HG02870 (cell line): ENCODE measurements at regions not wholly inside any gene's neighbourhood (a gene's known extent, or its start where the extent isn't known, plus 50 kb on each side); places are given as distances from the start of the nearest gene placed in this dataset.
"Not testable (repeated sequence)": the region's sequence is repeated elsewhere in the genome, so short reads cannot be mapped to it uniquely, and the experiment has no call there.

ENCODE experiments used
- ATAC-seq: cut with Tn5 transposase; IDR thresholded peaks from one replicate; pipeline ENCODE4 v1.9.1; 2021; ENCODE audit warnings: mild to moderate bottlenecking, moderate library complexity; ENCODE audit not compliant: unreplicated experiment

DNA sequence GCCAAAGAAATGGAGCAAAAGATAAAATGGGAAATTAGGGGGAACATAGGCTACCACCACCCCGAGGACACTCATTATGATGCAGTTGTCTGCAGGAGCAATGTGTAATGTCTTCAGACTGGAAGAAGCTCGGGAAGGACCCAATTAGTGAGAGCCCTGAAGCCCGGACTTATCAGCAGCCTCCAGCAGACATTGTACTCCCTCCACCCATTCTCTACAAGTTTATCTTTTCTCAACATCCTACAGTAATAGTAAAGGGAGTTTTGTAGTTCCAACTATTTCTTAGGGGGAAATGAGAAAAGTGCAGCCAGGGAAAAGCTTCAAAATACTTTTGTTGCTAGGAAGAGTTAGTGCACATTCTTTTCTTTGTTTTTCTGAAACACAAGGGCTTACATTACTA lies 657.3 kb upstream of the COBL start:
- no peak for ATAC-seq

DNA sequence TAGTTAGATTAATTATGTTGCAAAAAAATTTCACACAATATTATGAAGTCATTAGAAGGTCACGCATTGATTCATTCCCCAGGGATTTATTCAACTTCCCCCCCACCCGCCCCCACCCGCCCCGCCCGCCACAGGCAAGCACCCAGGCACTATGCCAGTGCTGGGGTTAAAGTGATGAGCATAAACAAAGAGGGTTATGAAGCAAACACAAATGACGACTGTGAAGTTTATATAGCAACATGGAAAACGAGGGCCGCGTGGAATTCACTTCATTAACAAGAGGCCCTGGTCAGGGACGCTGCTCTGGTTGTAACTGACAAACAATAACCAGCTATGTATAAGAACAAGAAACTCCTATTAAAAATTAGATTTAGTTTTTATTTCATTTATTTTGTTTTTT lies 656.5 kb upstream of the COBL start:
- ATAC-seq: no peak

DNA sequence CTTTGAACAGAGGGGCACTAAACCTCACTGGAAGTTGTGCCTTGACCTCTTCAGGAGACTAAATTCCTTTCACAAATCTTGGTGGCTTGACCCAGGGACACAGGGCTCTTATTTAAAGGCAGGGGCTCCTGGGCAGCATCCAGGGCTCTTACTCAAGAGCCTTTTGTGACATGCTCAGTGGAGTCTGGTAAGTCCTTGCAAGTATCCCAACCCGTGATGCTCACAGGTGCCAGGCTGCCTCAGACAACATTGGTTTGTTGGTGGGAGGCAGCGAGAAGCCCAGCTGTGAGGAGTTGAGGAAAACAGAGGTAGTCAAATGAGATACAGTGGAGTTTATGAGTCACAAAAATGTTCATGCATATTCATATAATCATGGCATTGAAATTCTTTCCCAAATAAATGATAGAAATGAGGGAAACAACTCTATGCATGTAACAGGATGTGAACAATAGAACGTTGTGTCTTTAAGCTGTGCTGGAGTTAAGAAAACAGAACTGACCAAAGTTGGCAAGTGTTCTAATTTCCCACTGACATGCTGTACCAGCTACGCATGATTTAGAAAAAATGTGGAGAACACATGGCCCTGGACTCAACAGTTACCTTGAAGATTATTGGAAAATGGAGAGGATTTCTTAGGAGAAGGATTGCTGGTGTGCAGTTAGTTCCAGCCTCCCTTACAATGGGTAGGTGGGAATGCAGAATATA lies 654.5 kb upstream of the COBL start:
- ATAC-seq: no peak

DNA sequence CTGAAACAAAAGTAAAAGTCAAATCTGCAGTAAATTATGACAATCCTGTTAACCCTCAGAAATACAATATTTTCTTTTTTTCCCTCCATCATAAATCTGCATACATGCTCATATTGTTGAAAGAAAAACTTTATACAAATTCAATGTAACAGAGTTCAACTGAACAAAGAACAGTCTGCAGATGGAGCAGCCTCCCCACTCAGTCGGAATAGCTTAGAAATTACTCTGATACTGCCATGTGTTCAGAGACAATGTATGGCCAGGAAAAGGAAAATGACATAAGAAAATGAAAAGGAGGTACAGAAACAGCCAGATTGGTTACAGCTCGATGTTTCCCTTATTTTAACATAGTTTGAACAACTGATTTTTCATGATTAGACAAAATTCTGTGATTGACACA lies 651.9 kb upstream of the COBL start:
- no peak for ATAC-seq

DNA sequence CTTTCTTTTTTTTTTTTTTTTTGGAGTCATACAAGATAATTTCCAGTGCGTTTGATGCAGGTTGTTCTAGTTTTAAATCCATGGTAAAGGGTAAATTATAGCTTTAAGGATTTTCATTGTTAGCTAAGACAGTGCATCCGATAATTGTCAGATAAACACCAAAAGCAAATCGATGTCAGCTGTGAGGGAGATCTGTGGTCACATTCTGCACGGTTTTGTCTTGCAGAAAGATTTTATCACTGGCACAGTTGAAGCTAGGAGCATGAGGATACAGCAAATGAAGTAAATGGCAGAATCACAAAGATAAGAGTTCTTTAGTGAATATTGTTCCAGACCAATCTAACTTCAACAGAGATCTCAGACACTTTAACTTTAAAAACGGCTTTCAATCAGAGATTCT lies 648.8 kb upstream of the COBL start:
- ATAC-seq: no peak

DNA sequence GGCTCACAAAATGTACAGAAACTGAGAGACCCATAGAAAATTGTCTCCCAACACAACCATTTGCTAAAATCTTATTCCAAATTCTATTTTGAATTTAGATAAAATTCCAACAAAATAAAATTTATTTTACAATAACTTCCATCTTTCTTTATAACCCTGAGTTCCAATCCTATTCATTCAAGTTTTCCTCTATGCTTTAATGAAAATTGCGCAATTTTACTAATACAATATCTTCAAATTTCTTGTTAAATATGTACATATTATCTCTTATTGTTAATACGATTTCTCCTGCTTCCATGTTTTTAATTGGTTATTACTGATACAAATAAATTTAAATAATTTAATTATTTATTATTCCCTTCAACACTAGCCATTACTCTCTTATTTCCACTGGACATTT lies 645.2 kb upstream of the COBL start:
- no peak for ATAC-seq

DNA sequence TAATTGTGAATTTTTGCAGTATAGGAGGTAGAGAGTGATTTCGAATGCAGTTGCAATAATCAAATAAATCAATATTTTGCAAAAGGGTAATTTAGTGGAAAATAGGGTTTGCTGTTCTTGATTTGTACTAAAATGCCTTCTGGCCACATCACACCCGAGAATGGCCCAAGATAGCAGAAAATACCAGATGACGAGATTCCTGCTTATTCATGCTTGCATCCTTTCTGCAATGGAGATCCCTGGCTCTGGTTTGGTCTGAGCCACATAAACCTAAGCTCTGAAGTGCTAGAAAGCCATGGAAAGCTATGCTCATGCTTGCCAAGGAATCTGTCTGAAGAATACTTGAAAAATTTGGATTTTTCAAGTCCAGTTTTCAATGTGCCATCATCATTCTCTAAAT lies 634.2 kb upstream of the COBL start:
- no peak for ATAC-seq

DNA sequence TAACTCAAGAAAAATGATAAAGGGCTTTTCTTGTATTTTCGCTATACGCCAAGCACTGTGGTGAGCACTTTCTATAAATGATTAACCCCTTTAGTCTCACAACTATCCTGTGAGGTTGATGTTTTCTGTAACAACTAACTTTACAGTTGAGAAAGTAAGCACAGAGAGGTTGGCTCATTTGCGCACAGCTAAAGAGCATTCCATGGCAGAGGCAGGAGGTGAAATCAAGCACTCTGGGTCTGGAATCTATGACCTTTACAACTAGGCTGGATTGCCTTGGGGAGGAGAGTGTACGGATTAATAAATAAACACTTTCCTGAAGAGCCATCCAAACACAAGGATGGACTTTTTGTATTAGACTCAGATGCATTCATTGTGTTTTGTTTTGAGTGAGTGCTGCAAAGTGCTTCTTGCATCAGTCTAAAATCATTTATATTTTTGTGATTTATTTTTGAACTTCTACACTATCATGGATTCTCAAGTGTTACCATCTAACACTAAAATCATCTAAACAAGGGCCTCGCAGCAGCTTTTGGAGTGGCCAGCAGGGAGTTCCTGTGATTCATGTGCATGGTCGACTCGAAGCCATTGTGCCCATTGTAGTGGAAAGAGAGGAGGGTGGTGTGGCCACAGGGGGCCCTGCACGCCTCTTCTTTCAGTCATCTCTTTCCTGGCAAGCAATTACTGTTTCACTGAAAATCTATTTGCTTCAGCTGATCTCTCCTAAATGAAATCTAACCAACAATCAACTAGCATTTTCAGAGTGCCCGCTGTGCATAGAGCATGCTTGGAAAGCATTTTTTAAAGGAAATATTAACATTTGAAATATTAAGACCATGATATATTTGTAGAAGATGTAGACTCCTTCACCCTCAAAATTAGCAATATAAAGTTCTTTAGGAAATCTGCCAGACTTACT lies 633.4 kb upstream of the COBL start:
- ATAC-seq: no peak

DNA sequence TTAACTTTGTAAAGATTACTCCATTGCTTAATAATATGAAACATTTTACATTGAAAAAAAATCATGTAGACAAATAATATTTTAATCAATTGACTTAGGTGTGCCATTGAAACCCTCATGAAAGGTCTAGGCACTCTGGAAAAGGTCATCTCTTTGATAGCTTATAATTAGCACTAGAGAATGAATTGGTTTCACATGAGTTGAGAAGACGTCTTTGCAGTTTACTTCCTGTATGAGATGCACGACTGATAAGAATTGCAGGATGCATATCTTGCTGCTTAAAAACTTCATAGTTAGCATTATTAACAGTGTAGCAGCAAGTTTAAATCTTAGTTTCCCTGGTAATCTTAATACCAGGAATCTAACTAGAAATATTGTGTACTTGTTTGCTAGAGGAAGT lies 614.2 kb upstream of the COBL start:
- ATAC-seq: no peak

DNA sequence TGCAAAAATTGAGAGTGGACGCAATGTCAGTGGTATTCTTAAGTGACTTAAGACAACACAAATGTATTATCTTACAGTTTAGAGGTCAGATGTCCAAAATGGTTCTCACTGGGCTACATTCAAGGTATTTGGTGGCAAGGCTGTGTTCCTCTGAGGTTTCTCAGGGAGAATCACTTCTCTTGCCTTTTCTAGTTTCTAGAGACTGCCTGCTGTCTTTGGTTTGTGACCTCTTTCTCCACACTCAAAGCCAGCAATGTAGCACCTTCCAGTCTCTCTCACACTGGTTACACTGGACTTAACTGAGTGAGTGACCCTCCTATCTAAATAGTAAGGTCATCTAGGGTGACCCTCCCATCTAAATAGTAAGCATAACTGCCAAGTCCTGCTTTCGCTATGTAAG lies 613.2 kb upstream of the COBL start:
- no peak for ATAC-seq

DNA sequence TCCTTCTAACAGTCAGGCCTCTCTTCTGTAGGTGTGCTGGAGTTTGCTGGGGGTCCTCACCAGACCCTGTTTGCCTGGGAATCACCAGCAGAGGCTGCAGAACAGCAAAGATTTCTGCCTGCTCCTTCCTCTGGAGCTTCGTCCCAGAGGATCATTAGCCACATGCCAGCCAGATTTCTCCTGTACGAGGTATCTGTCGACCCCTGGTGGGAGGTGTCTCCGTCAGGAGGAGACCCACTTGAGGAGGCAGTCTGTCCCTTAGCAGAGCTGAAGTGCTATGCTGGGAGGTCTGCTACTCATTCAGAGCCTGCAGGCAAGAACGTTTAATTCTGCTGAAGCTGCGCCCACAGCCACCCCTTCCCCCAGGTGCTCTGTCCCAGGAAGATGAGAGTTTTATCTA lies 611.1 kb upstream of the COBL start:
- ATAC-seq: no peak

DNA sequence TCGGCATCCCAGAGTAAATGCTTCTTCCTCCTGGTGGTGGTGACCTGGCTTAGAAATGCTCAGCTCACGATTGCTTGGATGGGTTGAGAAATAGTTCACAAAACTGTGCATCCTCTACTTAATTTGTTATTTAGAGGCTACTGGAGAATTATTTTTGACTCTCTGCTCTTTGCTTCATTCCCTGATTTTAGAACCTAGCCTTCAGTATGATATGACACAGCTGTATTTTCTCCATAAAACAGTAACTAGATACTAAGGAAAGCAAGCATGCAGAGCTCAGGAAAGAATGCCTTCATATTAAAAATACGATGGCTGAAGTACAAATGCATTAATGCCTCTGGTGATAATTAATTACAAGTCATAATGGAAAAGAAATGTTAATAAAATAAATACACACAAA lies 602.0 kb upstream of the COBL start:
- ATAC-seq: no peak

DNA sequence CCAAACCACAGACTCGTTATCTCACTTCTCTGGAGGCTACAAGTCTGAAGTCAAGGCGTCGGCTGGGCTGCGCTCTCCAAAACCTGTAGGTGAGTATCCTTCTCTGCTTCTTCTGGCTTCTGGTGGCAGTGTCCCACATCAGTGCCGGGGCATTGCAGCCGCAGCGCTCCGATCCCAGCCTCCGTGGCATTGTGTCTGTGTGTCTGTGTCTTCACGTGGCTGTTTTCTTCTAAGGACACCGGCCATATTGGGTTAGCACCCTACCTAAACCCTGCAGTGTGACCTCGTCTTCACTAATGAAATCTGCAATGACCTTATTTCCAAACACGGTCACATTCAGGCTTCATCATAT lies 584.9 kb upstream of the COBL start:
- no peak for ATAC-seq

DNA sequence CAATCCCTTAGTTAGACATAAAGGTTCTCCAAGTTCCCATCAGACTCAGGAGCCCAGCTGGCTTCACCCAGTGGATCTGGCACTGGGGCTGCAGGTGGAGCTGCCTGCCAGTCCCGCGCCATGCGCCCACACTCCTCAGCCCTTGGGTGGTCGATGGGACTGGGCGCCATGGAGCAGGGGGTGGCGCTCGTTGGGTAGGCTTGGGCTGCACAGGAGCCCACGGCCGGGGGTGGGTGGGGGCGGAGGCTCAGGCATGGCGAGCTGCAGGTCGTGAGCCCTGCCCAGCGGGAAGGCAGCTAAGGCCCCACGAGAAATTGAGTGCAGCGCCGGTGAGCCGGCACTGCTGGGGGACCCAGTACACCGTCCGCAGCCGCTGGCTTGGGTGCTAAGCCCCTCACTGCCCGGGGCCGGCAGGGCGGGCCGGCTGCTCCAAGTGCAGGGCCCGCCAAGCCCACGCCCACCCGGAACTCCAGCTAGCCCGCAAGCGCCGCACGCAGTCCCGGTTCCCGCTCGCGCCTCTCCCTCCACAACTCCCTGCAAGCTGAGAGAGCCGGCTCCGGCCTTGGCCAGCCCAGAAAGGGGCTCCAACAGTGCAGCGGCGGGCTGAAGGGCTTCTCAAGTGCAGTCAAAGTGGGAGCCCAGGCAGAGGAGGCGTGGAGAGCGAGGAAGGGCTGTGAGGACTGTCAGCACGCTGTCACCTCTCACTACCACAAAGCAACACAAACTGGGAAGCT lies 584.3 kb upstream of the COBL start:
- ATAC-seq: not testable (repeated sequence)

DNA sequence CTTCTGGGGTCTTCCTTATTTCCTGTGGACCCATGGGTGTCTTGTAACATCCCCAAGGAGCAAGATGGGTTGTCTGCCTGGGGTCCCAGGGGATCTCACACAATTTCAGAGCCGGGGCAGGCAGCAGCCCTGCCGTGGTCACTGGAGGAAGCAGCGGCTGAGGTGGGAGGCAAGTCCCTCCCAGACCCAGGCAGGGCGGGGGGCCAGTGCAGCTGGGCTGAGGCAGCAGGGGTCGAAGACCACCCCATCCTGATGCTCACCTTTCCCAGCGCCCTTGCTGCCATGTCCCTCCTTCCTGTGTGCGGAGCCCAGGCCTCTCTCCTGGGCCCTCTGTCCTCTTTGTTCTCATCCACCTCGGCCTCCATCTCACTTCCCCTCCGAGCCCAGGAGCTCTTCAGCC lies 583.0 kb upstream of the COBL start:
- no peak for ATAC-seq

DNA sequence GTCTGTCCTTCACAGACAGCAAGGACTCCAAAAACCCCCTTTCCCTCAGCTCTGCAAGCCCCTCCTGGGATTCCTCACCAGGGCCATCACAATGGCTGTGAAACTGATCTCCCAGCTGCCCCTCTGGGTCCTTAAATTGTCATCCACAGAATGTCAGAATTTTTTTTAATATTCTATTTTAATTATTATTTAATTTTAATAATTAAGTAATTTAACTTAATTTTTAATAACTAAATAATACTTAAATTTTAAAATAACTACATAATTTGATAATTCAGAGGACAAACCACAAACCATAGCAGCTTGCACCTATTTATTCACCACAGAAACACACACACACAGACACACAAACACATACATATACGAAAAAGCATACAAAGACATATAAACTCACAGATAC lies 565.8 kb upstream of the COBL start:
- ATAC-seq: no peak

DNA sequence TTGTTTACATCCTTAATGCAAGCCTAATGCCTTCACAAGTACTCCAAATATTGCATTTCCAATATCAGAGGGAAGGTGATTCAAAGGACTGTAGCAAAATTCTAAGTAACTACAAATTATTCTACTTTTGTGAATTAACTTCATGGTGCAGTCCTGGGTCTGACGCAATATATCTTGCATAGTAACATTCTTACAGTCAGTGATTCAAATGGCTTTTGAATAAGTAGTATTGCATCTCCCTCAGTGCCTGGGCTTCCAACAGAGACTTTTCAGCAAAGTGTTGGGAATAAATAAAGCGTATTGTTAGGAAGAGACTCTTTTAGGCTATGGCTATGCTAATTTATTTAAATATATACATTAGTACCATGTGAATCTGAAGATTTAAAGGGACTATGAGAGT lies 564.7 kb upstream of the COBL start:
- ATAC-seq: no peak

DNA sequence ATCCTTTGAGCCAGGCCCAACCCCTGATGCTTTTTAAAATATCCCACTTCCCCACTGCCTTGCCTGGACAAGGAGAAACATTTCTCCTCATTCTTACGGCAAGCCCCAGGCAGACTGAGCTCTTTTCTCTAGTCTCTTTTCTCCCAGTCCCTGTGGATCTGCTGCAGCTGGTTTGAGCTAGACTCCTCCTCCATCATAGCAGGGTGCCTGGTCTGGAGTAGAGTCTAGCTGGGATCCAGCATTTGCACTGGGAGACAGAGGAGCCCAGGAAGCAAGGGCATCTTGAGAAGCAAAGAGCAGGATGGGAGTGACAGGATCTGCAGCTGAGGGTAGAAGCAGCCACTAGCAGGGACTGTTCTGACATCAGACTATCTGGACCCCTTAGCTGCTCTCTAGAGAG lies 562.3 kb upstream of the COBL start:
- ATAC-seq: no peak

DNA sequence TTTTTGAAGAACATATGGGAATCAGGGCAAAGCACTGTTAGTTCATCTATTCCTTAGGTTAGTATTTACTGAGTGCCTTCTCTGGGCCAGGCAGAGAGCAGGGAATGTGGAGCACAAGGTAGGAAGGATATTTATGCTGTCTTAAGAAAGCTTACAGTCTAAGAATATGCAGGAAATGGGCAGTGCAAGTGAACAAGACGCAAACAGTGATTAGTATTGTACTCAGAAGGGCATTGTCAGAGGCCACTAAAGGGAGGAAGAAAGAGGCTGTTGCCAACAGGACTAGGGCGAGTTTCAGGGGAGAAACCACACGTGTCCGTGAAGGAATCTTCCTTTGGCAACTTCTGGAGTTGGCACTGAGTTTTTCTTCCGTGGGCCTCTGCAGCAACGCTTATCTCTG lies 552.8 kb upstream of the COBL start:
- ATAC-seq: no peak

DNA sequence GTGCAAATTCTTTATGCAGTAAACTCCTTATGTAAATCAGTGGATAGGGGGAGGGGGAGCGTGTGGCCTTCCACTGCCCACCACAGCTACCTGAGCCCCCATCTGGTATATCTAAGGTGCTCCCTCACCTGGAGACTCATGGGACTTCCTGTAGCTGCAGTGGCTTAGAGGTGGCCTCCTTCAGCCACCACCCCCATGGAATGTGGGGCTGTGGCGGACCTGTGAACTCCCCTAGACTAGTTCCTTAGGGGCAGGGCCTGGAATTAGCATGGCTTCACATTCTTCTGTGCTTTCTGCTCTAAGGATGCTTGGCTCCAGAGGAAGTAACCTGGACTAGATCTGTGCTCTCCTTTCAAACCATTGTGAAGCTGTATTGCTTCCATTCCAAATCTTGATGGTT lies 550.5 kb upstream of the COBL start:
- ATAC-seq: no peak

DNA sequence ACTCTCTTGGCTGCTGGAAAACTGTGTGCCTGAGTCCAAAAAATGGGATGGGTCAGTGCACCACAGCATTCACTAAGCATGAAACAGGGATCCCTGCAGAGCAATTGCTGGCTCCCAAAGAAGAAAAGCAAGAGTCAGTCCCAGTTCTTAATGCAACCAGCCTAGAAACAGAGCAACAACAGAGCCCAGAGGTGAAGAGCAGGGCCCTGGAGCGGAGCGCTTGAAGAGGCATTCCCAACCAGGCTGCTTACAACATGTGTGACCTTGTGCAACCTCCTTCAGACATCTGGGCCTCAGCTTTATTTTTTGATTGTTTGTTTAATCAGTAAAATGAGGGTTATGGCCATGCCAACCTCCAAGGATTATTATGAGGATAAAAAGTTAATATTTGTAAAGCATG lies 543.7 kb upstream of the COBL start:
- no peak for ATAC-seq

DNA sequence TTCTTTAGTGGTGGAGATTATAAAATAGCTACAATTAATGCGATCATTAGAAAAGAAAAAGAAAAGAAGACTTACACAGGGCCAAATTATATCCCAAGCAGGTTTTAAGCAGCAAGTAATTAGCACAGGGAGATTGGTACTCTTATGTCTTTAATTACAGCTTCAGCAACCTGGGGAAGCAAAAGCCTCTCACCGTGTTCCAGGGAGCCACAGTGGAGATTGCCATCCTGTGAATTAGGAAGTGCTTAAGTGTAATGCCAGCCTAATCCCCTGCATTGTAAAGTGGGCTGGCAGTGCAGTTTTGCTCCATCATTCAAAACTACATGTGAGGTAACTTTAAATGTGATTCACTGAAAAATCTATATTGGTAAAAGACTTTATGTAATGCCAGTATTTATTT lies 533.5 kb upstream of the COBL start:
- ATAC-seq: no peak
